Panc1 (cell line): ENCODE measurements at regions not wholly inside any gene's neighbourhood (a gene's known extent, or its start where the extent isn't known, plus 50 kb on each side); places are given as distances from the start of the nearest gene placed in this dataset.

Experiments
- POLR2AphosphoS5 ChIP-seq: IDR thresholded peaks from 2 replicates; pipeline ENCODE4 v1.6.1; 2012; ENCODE audit warnings: mild to moderate bottlenecking, low read depth, low read length, moderate library complexity
- TF ChIP-seq, protein P1 (sequence below): fragments of 450-650 bp; IDR thresholded peaks from 2 replicates; pipeline ENCODE4 v1.5.1; 2017; ENCODE audit warnings: mild to moderate bottlenecking

DNA sequence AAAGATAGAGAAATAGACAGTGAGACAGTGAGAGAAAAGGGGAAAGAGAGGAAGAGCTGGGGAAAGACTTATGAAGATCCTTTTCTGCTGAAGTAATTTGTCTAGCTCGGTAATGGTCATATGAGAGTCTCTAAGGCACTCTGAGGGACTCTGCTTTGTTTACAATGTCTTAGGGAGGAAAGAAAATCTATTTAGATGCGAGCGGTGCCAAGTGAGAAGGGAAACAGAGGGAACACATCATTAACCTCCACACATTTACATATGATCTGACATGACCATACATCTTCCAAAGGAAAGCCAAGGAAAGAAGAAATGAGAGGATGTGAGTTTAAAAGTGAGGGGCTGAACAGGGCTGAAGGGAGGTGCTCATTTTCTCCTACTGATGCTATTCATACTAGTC, 862.3 kb upstream of the CITED2 start:
- TF ChIP-seq, protein P1, sequence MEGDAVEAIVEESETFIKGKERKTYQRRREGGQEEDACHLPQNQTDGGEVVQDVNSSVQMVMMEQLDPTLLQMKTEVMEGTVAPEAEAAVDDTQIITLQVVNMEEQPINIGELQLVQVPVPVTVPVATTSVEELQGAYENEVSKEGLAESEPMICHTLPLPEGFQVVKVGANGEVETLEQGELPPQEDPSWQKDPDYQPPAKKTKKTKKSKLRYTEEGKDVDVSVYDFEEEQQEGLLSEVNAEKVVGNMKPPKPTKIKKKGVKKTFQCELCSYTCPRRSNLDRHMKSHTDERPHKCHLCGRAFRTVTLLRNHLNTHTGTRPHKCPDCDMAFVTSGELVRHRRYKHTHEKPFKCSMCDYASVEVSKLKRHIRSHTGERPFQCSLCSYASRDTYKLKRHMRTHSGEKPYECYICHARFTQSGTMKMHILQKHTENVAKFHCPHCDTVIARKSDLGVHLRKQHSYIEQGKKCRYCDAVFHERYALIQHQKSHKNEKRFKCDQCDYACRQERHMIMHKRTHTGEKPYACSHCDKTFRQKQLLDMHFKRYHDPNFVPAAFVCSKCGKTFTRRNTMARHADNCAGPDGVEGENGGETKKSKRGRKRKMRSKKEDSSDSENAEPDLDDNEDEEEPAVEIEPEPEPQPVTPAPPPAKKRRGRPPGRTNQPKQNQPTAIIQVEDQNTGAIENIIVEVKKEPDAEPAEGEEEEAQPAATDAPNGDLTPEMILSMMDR, result no peak
- TF ChIP-seq POLR2AphosphoS5, result no peak
